GM21825 (cell line): ENCODE measurements at regions not wholly inside any gene's neighbourhood (a gene's known extent, or its start where the extent isn't known, plus 50 kb on each side); places are given as distances from the start of the nearest gene placed in this dataset.
"Not testable (repeated sequence)": the region's sequence is repeated elsewhere in the genome, so short reads cannot be mapped to it uniquely, and the experiment has no call there.

Experiments used
- ATAC-seq: cut with Tn5 transposase; IDR thresholded peaks from one replicate; pipeline ENCODE4 v1.9.1; 2021; ENCODE audit warnings: mild to moderate bottlenecking, moderate library complexity; ENCODE audit not compliant: unreplicated experiment

- no peak for ATAC-seq
These were observed 842.6 kb upstream of the ACVR2A start for GRCh38 chr2:147002256-147002655.

GRCh38 chr2:147001061-147001460, 843.8 kb upstream of the ACVR2A start:
- ATAC-seq = no peak

DNA sequence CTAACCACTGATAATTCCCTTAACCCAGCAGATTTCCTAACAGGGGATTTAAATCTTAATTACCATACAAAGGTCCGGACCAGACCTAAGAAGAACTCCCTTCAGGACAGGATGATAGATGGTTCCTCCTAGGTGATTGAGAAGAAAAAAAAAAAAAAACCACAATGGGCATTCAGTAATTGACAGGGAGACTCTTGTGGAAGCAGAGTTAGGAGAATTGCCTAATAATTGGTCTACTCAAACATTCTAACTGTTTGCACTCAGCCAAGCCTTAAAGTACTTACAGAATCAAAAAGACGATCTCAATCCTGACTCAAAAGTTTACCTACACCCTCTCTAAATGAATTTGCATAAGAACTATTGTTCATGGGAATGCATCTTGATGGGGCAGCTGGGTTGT, 844.7 kb upstream of the ACVR2A start:
- ATAC-seq = not testable (repeated sequence)

DNA sequence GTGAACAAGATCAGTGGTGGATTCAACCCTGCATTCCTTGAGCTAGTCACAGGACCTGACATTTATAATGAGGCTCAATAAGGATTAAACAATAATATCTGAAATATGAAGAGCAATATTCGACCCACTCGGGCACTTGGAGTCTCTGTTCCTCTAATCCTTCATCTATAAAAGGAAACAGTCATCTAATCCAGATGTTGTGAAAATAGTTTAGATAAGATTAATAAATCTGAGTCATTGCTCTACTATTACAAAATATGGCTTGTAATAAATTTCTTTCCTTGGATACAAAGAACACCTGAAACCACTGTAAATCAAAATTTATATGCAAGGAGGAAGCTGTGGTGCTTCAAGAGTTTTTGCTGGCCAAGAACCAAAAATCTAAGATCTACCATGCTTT, 846.9 kb upstream of the ACVR2A start:
- ATAC-seq = no peak

GRCh38 chr2:146997488-146997887, 847.3 kb upstream of the ACVR2A start:
- no peak for ATAC-seq

- no peak for ATAC-seq
These were observed 850.6 kb upstream of the ACVR2A start for GRCh38 chr2:146994246-146994645.

DNA sequence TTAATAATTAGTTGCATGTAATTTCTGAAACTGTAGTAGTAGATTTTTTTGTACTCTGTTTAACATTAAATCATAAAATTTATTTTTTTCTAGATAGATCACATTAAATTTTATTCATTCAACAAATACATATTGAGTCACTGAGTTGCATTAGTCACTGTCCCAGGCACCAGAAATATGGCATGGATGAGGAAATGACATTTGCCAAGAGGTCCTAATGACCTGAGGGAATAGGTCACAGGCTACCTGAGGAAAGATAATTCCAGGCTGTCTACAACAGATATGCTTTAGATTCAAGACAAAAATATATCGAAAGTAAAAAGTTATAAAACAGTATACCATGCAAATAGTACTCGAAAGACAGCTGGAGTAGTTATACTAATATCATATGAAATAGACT, 852.4 kb upstream of the ACVR2A start:
- no peak for ATAC-seq

- ATAC-seq = no peak
These were observed 852.8 kb upstream of the ACVR2A start for GRCh38 chr2:146992057-146992456.

- no peak for ATAC-seq
These were observed 854.3 kb upstream of the ACVR2A start for GRCh38 chr2:146990311-146991054.

DNA sequence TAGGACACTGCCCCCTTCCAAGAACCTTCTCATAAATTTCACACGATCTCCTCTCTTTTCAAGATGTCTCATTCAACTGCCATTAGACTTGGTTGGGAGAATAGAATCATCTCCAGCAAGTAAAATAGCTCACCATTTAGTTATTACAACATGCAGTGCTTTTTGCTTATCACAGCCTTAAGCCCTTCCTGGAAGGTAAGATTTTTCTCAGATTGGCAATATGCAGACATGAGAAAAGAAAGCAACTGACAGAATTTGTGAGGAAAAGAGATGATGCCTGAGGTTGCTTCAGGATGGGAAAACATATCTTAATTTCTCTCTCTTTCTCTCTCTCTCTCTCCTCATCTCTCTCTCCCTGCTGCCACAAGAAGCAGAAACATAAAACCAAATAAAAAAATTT, 855.1 kb upstream of the ACVR2A start:
- ATAC-seq = no peak

GRCh38 chr2:146987996-146988395, 856.8 kb upstream of the ACVR2A start:
- no peak for ATAC-seq

DNA sequence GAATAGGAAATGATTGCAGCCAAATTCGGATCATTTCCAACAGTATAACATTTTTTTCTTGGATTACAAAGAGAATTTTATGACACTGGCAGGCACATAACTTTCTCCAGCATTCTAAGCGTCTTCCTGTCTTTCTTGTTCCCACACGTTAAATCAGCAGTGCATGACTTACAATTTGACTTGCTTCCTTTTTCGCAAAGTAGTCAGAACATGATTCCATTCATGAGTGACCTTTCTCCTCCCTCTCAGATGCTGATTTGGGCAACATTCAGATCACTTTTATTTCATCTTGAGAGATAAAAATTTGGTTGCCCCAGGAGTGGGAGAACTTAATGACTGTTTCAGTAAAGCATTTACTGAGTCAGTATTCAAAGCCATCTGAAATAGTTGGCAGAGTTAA, 858.7 kb upstream of the ACVR2A start:
- ATAC-seq = no peak

- no peak for ATAC-seq
These were observed 859.1 kb upstream of the ACVR2A start for GRCh38 chr2:146985753-146986152.

DNA sequence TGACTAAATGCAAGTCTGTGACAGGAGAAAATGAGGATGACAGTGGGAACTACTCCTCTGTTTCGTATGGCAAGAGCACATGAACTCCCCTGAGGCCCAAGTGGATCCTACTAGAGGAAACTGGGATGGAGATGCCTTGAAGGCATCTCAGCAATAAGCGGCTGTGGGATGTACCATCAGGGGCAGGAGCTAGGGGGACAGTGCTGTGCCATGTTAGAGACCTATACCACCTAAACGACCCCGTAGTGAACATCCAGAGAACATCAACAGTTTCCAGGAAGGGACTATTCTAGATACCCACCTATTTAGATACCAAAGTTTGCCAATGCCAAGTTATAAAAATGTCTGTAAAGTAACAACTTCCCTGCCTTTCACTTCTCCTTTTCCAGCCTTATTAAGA, 860.8 kb upstream of the ACVR2A start:
- no peak for ATAC-seq

GRCh38 chr2:146982393-146982846, 862.4 kb upstream of the ACVR2A start:
- ATAC-seq = no peak

- ATAC-seq = no peak
These were observed 862.9 kb upstream of the ACVR2A start for GRCh38 chr2:146981921-146982320.

DNA sequence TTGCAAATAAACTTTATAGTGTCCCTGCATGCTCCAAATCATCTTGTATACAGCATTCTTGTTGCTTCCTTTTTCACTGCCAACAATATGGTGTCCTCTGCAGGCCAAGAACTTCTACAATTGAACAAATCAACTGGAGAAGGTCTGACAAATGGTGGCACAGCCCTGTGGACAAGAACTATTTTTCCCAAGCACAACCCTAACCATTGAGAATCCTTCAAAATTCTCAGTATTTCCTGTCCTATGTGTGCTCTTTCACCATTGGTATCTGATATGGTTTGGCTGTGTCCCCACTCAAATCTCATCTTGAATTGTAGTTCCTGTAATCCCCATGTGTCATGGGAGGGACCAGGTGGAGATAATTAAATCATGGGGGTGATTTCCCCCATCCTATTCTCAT, 865.1 kb upstream of the ACVR2A start:
- no peak for ATAC-seq

DNA sequence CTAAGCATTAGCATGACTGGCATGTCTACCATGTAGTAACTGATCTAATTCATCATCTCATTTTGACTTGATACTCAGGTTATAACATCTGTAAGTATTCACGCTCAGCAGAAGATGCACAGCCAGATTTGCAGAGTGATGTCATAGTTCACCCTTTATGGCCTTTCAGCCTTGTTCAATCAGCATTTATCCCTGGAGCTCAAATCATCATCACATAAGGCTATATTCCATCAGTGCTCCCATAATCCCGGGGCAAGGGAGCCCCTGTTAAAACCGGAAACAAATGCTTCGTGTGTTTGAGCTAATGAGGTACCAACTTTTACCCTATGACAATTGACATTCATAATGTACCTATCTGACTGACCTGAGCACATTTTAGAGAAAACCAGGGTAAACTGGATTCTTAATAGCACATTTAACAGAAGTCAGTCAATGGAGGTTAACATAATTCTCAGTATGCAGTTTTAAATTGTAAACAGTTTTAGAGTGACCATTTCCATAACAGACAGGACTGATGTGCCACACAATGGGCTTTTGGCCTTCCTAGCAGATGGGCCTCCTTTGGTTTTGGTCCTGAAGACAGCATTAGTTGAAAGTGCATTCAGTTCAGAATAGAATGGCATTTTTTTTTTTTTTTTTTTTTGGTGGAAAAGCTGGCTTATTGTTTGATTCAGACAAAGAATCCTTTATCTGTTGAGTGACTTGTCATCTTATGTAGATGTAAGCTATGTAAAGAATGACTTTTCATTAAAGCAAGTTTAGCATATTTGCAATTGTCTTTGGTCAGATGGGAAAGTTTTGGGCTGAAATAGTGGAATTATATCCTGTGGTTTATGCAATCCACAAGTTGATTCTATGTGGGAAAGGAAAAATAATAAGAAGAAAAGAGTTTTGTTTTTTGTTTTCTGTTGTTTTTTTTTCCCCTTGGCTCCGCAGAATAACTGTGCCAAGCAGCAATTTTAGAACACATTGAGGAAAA, 866.0 kb upstream of the ACVR2A start:
- ATAC-seq = no peak

GRCh38 chr2:146970981-146971380, 873.8 kb upstream of the ACVR2A start:
- not testable (repeated sequence) for ATAC-seq

DNA sequence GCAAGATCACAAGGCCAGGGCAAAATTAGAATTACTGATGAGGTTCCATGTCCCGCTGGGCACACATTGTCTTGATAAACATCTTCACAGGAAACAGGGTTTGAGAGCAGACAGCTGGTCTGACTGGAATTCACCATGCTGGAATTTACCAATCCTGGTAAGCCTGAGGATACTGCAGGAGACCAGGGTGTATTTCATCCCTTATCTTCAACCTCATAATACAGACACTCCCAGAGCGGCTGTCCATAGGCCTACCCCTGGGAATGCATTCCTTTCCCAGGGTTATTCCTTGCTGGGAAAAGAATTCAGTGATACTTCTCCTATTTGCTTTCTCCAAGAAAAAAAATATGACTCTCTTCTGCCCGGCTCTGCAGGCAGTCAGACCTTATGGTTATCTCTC, 875.1 kb upstream of the ACVR2A start:
- not testable (repeated sequence) for ATAC-seq

GRCh38 chr2:146964494-146964893, 880.3 kb upstream of the ACVR2A start:
- ATAC-seq = no peak

- no peak for ATAC-seq
These were observed 890.3 kb upstream of the ACVR2A start for GRCh38 chr2:146954544-146954943.
